Esophagus muscularis mucosa (tissue), 4 donors: ENCODE measurements at regions not wholly inside any gene's neighbourhood (a gene's known extent, or its start where the extent isn't known, plus 50 kb on each side); places are given as distances from the start of the nearest gene placed in this dataset.

Source experiments
- DNase-seq: peaks from one replicate; pipeline ENCODE4 v3.0.0-alpha.2; 2017; ENCODE audit errors: extremely low spot score
- H3K27ac ChIP-seq, 4 donors: fragments of 200-600 bp; sonication (generic); replicated peaks in 1 of 4; 1 replicate in 3 of 4; 2 replicates in 1 of 4; pipeline ENCODE4 v1.5.1; 2016 to 2019; ENCODE audit warnings: mild to moderate bottlenecking in 1 of 4
- H3K27me3 ChIP-seq, 4 donors: fragments of 200-600 bp; sonication (generic); one replicate each; pipeline versions ENCODE4 v1.5.1 to v1.6.0; 2016 to 2019
- H3K36me3 ChIP-seq, 4 donors: fragments of 200-600 bp; sonication (generic); one replicate each; pipeline ENCODE4 v1.5.1; 2016 to 2019
- H3K4me1 ChIP-seq, 4 donors: fragments of 200-600 bp; sonication (generic); one replicate each; pipeline ENCODE4 v1.5.1; 2016 to 2019
- H3K4me3 ChIP-seq, 4 donors: fragments of 200-600 bp; sonication (generic); 1 replicate in 2 of 4; 2 replicates in 2 of 4; pipeline ENCODE4 v1.5.1; 2016 to 2019; ENCODE audit warnings: mild to moderate bottlenecking in 4 of 4, moderate library complexity in 1 of 4
- H3K9me3 ChIP-seq, 4 donors: fragments of 200-600 bp; sonication (generic); 1 replicate in 3 of 4; 2 replicates in 1 of 4; pipeline ENCODE4 v1.5.1; 2016 to 2019
- CTCF ChIP-seq, 3 experiments: fragments of 200-600 bp in 2 of 3; fragments of 450-650 bp in 1 of 3; sonication (generic) in 2 of 3; IDR thresholded peaks; one replicate each; pipeline ENCODE4 v1.5.1; 2017 to 2019; ENCODE audit warnings: antibody characterized with exemption in 3 of 3, mild to moderate bottlenecking in 2 of 3, moderate library complexity in 1 of 3
- EP300 ChIP-seq: sonication (generic); formaldehyde crosslinking; IDR thresholded peaks from one replicate; pipeline ENCODE4 v1.6.1; 2017; ENCODE audit warnings: antibody characterized with exemption
- POLR2A ChIP-seq: fragments of 450-650 bp; IDR thresholded peaks from one replicate; pipeline ENCODE4 v1.6.1; 2017; ENCODE audit warnings: antibody characterized with exemption, moderate library complexity, mild to moderate bottlenecking, low read depth
- POLR2AphosphoS5 ChIP-seq, 2 donors: sonication (generic); formaldehyde crosslinking; IDR thresholded peaks; one replicate each; pipeline ENCODE4 v1.6.1; 2017; ENCODE audit warnings: antibody characterized with exemption in 2 of 2
- WGBS: methylation state at CpG from one replicate; pipeline ENCODE4 v1.1.5; 2018; 5-methylcytosine and 5-hydroxymethylcytosine counted together
- intact Hi-C: fragments of 100-400 bp; cut with DNase I; formaldehyde crosslinking; loops from one replicate; pipeline ENCODE4 v1.15.1; 2023

- no peak for DNase-seq
- Histone ChIP-seq H3K4me3 (no peak overlapping the region), H3K36me3 (no peaks in the 10 kb centered on the region), H3K27ac (no peak overlapping the region), H3K27me3 (no peaks in the 10 kb centered on the region), H3K9me3 (no peaks in the 10 kb centered on the region), H3K4me1 (no peaks in the 10 kb centered on the region)
- WGBS: 62% methylated on average over 2 of the region's 2 CpGs
- intact Hi-C loops: no loop called here
- no peak for TF ChIP-seq POLR2A
- TF ChIP-seq EP300: no peak
- TF ChIP-seq CTCF (IDR thresholded peaks at IDR 0.05): no peak
- no peak for TF ChIP-seq POLR2AphosphoS5 (IDR thresholded peaks at IDR 0.05)
Measured at GRCh38 chr10:64855941-64856340, 1334.7 kb downstream of the REEP3 start.

- Histone ChIP-seq H3K4me1 (no peaks in the 10 kb centered on the region), H3K27me3 (no peaks in the 10 kb centered on the region), H3K36me3 (no peaks in the 10 kb centered on the region), H3K9me3 (peaks cover 0 to 5% (median 0%) of the 10 kb centered on the region in 4 donors), H3K27ac (no peak overlapping the region), H3K4me3 (no peak overlapping the region)
- TF ChIP-seq POLR2AphosphoS5 (IDR thresholded peaks at IDR 0.05): no peak
- TF ChIP-seq CTCF (IDR thresholded peaks at IDR 0.05): no peak
- TF ChIP-seq POLR2A: no peak
- no peak for TF ChIP-seq EP300
- DNase-seq: no peak
- 67% methylated on average over 2 of the region's 2 CpGs for WGBS
- intact Hi-C loops: no loop called here
Measured at GRCh38 chr10:64859911-64860310, 1338.7 kb downstream of the REEP3 start.

GRCh38 chr10:64863836-64864235, 1342.6 kb downstream of the REEP3 start:
- no peak overlapping the region for H3K27ac ChIP-seq
- H3K4me3 ChIP-seq: no peak overlapping the region
- H3K36me3 ChIP-seq: no peaks in the 10 kb centered on the region
- 86% methylated on average over 1 of the region's 1 CpG for WGBS
- intact Hi-C loops: no loop called here
- TF ChIP-seq POLR2AphosphoS5 (IDR thresholded peaks at IDR 0.05) (no peak), EP300 (no peak), POLR2A (no peak), CTCF (IDR thresholded peaks at IDR 0.05) (no peak)
- no peaks in the 10 kb centered on the region for H3K4me1 ChIP-seq
- DNase-seq: no peak
- H3K9me3 ChIP-seq: peaks cover 0 to 5% (median 0%) of the 10 kb centered on the region in 4 donors
- no peaks in the 10 kb centered on the region for H3K27me3 ChIP-seq

- 37% methylated on average over 4 of the region's 4 CpGs for WGBS
- Histone ChIP-seq H3K27ac (no peak overlapping the region), H3K27me3 (no peaks in the 10 kb centered on the region), H3K9me3 (no peaks in the 10 kb centered on the region), H3K36me3 (no peaks in the 10 kb centered on the region), H3K4me3 (no peak overlapping the region), H3K4me1 (no peaks in the 10 kb centered on the region)
- TF ChIP-seq EP300: no peak
- TF ChIP-seq CTCF (IDR thresholded peaks at IDR 0.05): no peak
- TF ChIP-seq POLR2A: no peak
- no peak for TF ChIP-seq POLR2AphosphoS5 (IDR thresholded peaks at IDR 0.05)
- intact Hi-C loops: no loop called here
- no peak for DNase-seq
Measured at GRCh38 chr10:64867501-64867962, 1346.3 kb downstream of the REEP3 start.

- no peaks in the 10 kb centered on the region for H3K9me3 ChIP-seq
- TF ChIP-seq POLR2A: no peak
- TF ChIP-seq CTCF (IDR thresholded peaks at IDR 0.05): no peak
- TF ChIP-seq POLR2AphosphoS5 (IDR thresholded peaks at IDR 0.05): no peak
- TF ChIP-seq EP300: no peak
- intact Hi-C loops: no loop called here
- H3K27ac ChIP-seq: no peak overlapping the region
- DNase-seq: no peak
- no peaks in the 10 kb centered on the region for H3K4me1 ChIP-seq
- no peak overlapping the region for H3K4me3 ChIP-seq
- WGBS: 48% methylated on average over 3 of the region's 3 CpGs
- no peaks in the 10 kb centered on the region for H3K27me3 ChIP-seq
- H3K36me3 ChIP-seq: no peaks in the 10 kb centered on the region
Measured at GRCh38 chr10:64873088-64873487, 1351.9 kb downstream of the REEP3 start.
